Heart left ventricle (tissue), 13 donors: ENCODE measurements at regions not wholly inside any gene's neighbourhood (a gene's known extent, or its start where the extent isn't known, plus 50 kb on each side); places are given as distances from the start of the nearest gene placed in this dataset.

Source experiments
- POLR2A ChIP-seq, 2 donors: fragments of 450-650 bp; IDR thresholded peaks; one replicate each; pipeline ENCODE4 v1.6.1; 2017; ENCODE audit warnings: antibody characterized with exemption in 2 of 2, mild to moderate bottlenecking in 2 of 2, moderate library complexity in 2 of 2
- TF ChIP-seq, protein P1 (sequence below), 12 donors: fragments of 200-600 bp; sonication (generic) in 4 of 12; IDR thresholded peaks; one replicate each; pipeline versions ENCODE4 v1.5.0 to v1.8.0; 2018 to 2022; ENCODE audit warnings: antibody characterized with exemption in 12 of 12, mild to moderate bottlenecking in 5 of 12
- donor health status: ischemic (EF 13 %, LVEDD 7.1; RV severe dilation, severe dysfunction).
- donor health status: DM: no; HTN: yes; CAD: no.
- donor health status: DM: no; HTN: no; CAD: no.
- donor health status: ischemic (EF 25% LVEDD 6.9; RV normal size, moderate dysfunction).
- donor health status: ischemic (EF 25% LVEDD 5.7; RV mildly dilated, moderate dysfunction).
- donor health status: ischemic (EF 35%, LVEDD 5.7; RV mildly dilated, moderate dysfunction).
- donor health status: nonischemic (EF 11% LVEDD 7.7; RV severe dilation, severe dysfunction).
- donor health status: DM: yes; HTN: yes; CAD: no.
- donor health status: PGD.
- donor health status: ischemic (EF 29% LVEDD 5.4; RV normal size, mild dysfunction).
- donor health status: nonischemic (EF 23%, LVEDD 6.1; RV moderate dilation, normal function).

DNA sequence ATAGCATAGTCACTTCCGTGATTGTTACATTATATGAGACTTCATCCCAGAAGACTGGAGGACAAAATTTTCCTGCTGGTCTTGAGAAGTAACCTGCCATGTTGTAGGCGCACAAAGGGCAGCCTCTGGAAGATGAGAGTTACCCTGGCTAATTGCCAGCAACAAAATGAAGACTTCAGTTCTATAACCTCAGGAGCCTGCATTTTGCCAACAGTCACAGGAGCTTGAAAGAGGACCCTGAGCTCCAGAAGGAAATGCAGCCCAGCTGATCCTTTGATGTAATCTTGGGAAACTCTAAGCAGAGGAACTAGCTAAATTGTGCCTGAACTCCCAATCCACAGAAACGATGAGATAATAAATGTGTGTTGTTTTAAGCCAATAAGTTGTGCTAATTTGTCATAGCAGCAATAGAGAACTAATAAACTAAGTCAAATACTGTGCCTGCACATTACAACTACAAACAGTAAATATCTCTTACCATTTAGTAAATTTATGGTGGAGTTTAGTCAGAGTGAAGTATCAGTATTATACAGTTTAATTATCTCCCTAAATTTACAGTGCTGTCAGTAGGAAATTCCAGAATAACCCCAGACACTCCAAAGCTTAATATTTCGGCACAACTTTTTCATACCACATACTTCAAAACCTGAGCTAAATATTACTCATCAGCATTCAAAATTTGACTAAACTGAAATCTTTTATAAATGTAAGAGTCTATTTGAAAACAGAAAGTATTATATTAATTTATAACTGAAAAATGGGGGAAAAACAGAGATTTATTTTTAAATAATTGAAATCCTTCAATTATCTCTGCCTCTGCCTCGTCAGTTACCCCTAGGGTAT is 90.1 kb upstream of the MAPK10 start:
- TF ChIP-seq, protein P1, sequence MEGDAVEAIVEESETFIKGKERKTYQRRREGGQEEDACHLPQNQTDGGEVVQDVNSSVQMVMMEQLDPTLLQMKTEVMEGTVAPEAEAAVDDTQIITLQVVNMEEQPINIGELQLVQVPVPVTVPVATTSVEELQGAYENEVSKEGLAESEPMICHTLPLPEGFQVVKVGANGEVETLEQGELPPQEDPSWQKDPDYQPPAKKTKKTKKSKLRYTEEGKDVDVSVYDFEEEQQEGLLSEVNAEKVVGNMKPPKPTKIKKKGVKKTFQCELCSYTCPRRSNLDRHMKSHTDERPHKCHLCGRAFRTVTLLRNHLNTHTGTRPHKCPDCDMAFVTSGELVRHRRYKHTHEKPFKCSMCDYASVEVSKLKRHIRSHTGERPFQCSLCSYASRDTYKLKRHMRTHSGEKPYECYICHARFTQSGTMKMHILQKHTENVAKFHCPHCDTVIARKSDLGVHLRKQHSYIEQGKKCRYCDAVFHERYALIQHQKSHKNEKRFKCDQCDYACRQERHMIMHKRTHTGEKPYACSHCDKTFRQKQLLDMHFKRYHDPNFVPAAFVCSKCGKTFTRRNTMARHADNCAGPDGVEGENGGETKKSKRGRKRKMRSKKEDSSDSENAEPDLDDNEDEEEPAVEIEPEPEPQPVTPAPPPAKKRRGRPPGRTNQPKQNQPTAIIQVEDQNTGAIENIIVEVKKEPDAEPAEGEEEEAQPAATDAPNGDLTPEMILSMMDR (IDR thresholded peaks at IDR 0.05): no peak
- no peak for TF ChIP-seq POLR2A (IDR thresholded peaks at IDR 0.05)
